A549 (cell line): ENCODE measurements at regions not wholly inside any gene's neighbourhood (a gene's known extent, or its start where the extent isn't known, plus 50 kb on each side); places are given as distances from the start of the nearest gene placed in this dataset.

Source experiments
- ATAC-seq, 2 experiments: fragments of 200-7000 bp in 1 of 2; fragments of >200 bp in 1 of 2; cut with Nextera tagmentation in 1 of 2; cut with Tn5 transposase in 1 of 2; 3 replicates each; pipeline versions ENCODE4 v1.8.0 to v1.9.1; 2018 to 2020; ENCODE audit warnings: mild to moderate bottlenecking in 1 of 2, moderate library complexity in 1 of 2
- CTCF ChIA-PET: fragments of 300-600 bp; sonication (Branson Sonifier 250); formaldehyde crosslinking; extraction: SDS; loops from one replicate; lab custom pipeline; 2021; ENCODE audit warnings: antibody characterized with exemption, inconsistent platforms; lab: Yijun Ruan, JAX
- POLR2A ChIA-PET: fragments of 350-600 bp; formaldehyde crosslinking; extraction: SDS; loops from one replicate; lab custom pipeline; 2021; ENCODE audit warnings: antibody characterized with exemption, inconsistent platforms; lab: Yijun Ruan, JAX
- DNase-seq, 2 experiments: peaks; one replicate each; pipeline versions ENCODE4 v3.0.0 to v3.0.0-alpha.2; 2011 to 2016; ENCODE audit warnings: low read depth in 1 of 2, low spot score in 1 of 2
- FAIRE-seq: peaks from 2 replicates; lab custom pipeline; 2011; peaks lifted over from hg19 to GRCh38; lab: Jason Lieb, UNC
- H3K27ac ChIP-seq, 2 experiments: fragments of >200 bp; sonication (Bioruptor Twin); formaldehyde crosslinking; 3 replicates each; pipeline ENCODE4 v1.5.1; 2016 to 2017
- H3K4me1 ChIP-seq: fragments of >200 bp; sonication (Bioruptor Twin); formaldehyde crosslinking; 3 replicates; pipeline ENCODE4 v1.6.1; 2016
- H3K4me2 ChIP-seq: fragments of >200 bp; sonication (Bioruptor Twin); formaldehyde crosslinking; 3 replicates; pipeline ENCODE4 v1.6.1; 2016
- H3K4me3 ChIP-seq: fragments of >200 bp; sonication (Bioruptor Twin); formaldehyde crosslinking; 3 replicates; pipeline ENCODE4 v1.5.1; 2016
- H3K9me3 ChIP-seq: fragments of >200 bp; sonication (Bioruptor Twin); formaldehyde crosslinking; 3 replicates; pipeline ENCODE4 v1.6.1; 2016
- BHLHE40 ChIP-seq: IDR thresholded peaks from 2 replicates; pipeline ENCODE4 v1.6.1; 2012; ENCODE audit warnings: low read depth, low read length, inconsistent platforms
- CEBPB ChIP-seq, 2 experiments: fragments of >200 bp in 1 of 2; sonication (Bioruptor Twin) in 1 of 2; formaldehyde crosslinking in 1 of 2; IDR thresholded peaks; 2 replicates each; pipeline ENCODE4 v1.6.1; 2012 to 2016
- CHD4 ChIP-seq: fragments of 200-600 bp; sonication (generic); IDR thresholded peaks from 2 replicates; pipeline ENCODE4 v1.6.1; 2016; ENCODE audit warnings: antibody characterized with exemption, mild to moderate bottlenecking, borderline replicate concordance
- EP300 ChIP-seq, 2 experiments: fragments of >200 bp; sonication (Bioruptor Twin); formaldehyde crosslinking; IDR thresholded peaks; 2 replicates in 1 of 2; 3 replicates in 1 of 2; pipeline ENCODE4 v1.6.1; 2016 to 2017
- ESRRA ChIP-seq: fragments of 150-350 bp; IDR thresholded peaks from 2 replicates; pipeline ENCODE4 v1.6.1; 2014; ENCODE audit warnings: mild to moderate bottlenecking, low read length, borderline replicate concordance
- FOSB ChIP-seq: fragments of 250-450 bp; sonication (Bioruptor Pico); IDR thresholded peaks from 2 replicates; pipeline ENCODE4 v1.5.0; 2020; ENCODE audit warnings: mild to moderate bottlenecking, moderate library complexity
- FOSL2 ChIP-seq, 2 experiments: fragments of 450-650 bp in 1 of 2; fragments of >200 bp in 1 of 2; sonication (Bioruptor Twin) in 1 of 2; formaldehyde crosslinking; IDR thresholded peaks; 2 replicates each; pipeline versions ENCODE4 v1.5.0 to v1.6.1; 2016 to 2020; ENCODE audit warnings: mild to moderate bottlenecking in 1 of 2, moderate library complexity in 1 of 2
- FOXS1 ChIP-seq: fragments of 250-450 bp; sonication (Bioruptor Pico); IDR thresholded peaks from 2 replicates; pipeline ENCODE4 v1.5.0; 2020; ENCODE audit warnings: mild to moderate bottlenecking, moderate library complexity
- GATA3 ChIP-seq: IDR thresholded peaks from 2 replicates; pipeline ENCODE4 v1.6.1; 2012; ENCODE audit warnings: borderline replicate concordance
- HEYL ChIP-seq: fragments of 250-450 bp; sonication (Bioruptor Pico); IDR thresholded peaks from 2 replicates; pipeline ENCODE4 v1.8.0; 2021; ENCODE audit warnings: mild to moderate bottlenecking, moderate library complexity
- HOXB5 ChIP-seq: fragments of 250-450 bp; sonication (Bioruptor Pico); IDR thresholded peaks from 2 replicates; pipeline ENCODE4 v1.5.0; 2020; ENCODE audit warnings: mild to moderate bottlenecking, moderate library complexity
- JUN ChIP-seq, 2 experiments: fragments of >200 bp; sonication (Bioruptor Twin); formaldehyde crosslinking; IDR thresholded peaks; 2 replicates in 1 of 2; 3 replicates in 1 of 2; pipeline ENCODE4 v1.6.1; 2016 to 2017
- JUNB ChIP-seq: fragments of >200 bp; sonication (Bioruptor Twin); formaldehyde crosslinking; IDR thresholded peaks from 2 replicates; pipeline ENCODE4 v1.6.1; 2016
- KDM5A ChIP-seq: fragments of 200-600 bp; sonication (generic); IDR thresholded peaks from 2 replicates; pipeline ENCODE4 v1.6.1; 2016; ENCODE audit warnings: antibody characterized with exemption, mild to moderate bottlenecking
- MAFK ChIP-seq: fragments of 450-650 bp; IDR thresholded peaks from 2 replicates; pipeline ENCODE4 v1.6.1; 2014; ENCODE audit not compliant: partially characterized antibody
- MYC ChIP-seq: IDR thresholded peaks from 2 replicates; pipeline ENCODE4 v1.6.1; 2012; ENCODE audit warnings: mild to moderate bottlenecking, inconsistent platforms, low read length, improper control_type of control experiment, borderline replicate concordance
- NR3C1 ChIP-seq: fragments of >200 bp; sonication (Bioruptor Twin); formaldehyde crosslinking; IDR thresholded peaks from 3 replicates; pipeline ENCODE4 v1.6.1; 2017
- POLR2AphosphoS2 ChIP-seq: conservative IDR thresholded peaks from 2 replicates; pipeline ENCODE4 v1.6.1; 2012; ENCODE audit warnings: low read length, improper control_type of control experiment, inconsistent platforms
- RAD21 ChIP-seq, 2 experiments: fragments of >200 bp in 1 of 2; sonication (Bioruptor Twin) in 1 of 2; formaldehyde crosslinking in 1 of 2; IDR thresholded peaks in 1 of 2; conservative IDR thresholded peaks in 1 of 2; 2 replicates in 1 of 2; 3 replicates in 1 of 2; pipeline ENCODE4 v1.6.1; 2012 to 2018; ENCODE audit warnings: inconsistent platforms in 1 of 2
- SMC3 ChIP-seq: fragments of >200 bp; sonication (Bioruptor Twin); formaldehyde crosslinking; IDR thresholded peaks from 3 replicates; pipeline ENCODE4 v1.6.1; 2018; ENCODE audit warnings: inconsistent platforms
- WGBS: methylation state at CpG from one replicate; pipeline ENCODE4 v1.1.6; 2017; ENCODE audit errors: missing lambda C conversion rate; 5-methylcytosine and 5-hydroxymethylcytosine counted together
- TF ChIP-seq, protein P1 (sequence below): fragments of 250-450 bp; sonication (Bioruptor Pico); IDR thresholded peaks from 2 replicates; pipeline ENCODE4 v1.5.0; 2020; ENCODE audit warnings: low read depth, mild to moderate bottlenecking, moderate library complexity
- TF ChIP-seq, protein P2 (sequence below): fragments of 250-450 bp; sonication (Bioruptor Pico); IDR thresholded peaks from 2 replicates; pipeline ENCODE4 v1.5.0; 2021; ENCODE audit warnings: mild to moderate bottlenecking, moderate library complexity, borderline replicate concordance
- TF ChIP-seq, protein P3 (sequence below): fragments of >200 bp; sonication (Bioruptor Twin); formaldehyde crosslinking; IDR thresholded peaks from 3 replicates; pipeline ENCODE4 v1.6.1; 2016
- TF ChIP-seq, protein P4 (sequence below): IDR thresholded peaks from 2 replicates; pipeline ENCODE4 v1.6.1; 2012

DNA sequence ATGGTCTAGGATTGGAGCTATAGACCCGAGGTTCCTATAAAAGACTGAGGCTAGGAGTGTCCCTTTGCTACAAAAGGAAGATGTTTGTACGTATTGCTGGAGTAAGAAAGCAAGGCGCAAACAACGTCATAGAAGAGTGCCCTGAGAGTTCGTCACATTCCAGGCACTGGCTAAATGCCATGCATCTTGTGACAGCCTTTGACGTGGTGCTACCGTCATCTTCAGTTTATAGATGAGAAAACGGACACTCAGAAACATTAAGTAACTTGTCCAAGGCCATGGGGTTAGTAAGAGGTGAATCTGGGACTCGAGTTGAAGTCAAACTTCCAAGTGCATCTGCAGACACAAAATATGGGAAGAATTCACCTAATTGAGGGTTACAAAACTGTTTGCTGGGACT is 104.2 kb upstream of the SLC45A1 start:
- CTCF ChIA-PET: interaction anchor here (0.7 to 2.6 kb wide), 2 partner anchors 100 to 131 kb away, joined by 4 to 14 read pairs; no protein-coding TSS in a partner anchor
- Histone ChIP-seq H3K4me2 (peak overlapping the region; percentile 48; the same call in 1 of the 3 replicates), H3K9me3 (no peaks in the 10 kb centered on the region), H3K4me3 (no peak overlapping the region), H3K27ac (peak overlapping the region; percentile 95 to 98), H3K4me1 (peaks cover 54% of the 10 kb centered on the region)
- POLR2A ChIA-PET: no interaction called here
- TF ChIP-seq, protein P1, sequence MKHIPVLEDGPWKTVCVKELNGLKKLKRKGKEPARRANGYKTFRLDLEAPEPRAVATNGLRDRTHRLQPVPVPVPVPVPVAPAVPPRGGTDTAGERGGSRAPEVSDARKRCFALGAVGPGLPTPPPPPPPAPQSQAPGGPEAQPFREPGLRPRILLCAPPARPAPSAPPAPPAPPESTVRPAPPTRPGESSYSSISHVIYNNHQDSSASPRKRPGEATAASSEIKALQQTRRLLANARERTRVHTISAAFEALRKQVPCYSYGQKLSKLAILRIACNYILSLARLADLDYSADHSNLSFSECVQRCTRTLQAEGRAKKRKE: no peak
- TF ChIP-seq KDM5A (no peak), ESRRA (no peak)
- no peak for FAIRE-seq
- no peak for ATAC-seq
- DNase-seq: peak in 1 of 2 experiments; percentile 47
- 85% methylated on average over 9 of the region's 9 CpGs for WGBS

DNA sequence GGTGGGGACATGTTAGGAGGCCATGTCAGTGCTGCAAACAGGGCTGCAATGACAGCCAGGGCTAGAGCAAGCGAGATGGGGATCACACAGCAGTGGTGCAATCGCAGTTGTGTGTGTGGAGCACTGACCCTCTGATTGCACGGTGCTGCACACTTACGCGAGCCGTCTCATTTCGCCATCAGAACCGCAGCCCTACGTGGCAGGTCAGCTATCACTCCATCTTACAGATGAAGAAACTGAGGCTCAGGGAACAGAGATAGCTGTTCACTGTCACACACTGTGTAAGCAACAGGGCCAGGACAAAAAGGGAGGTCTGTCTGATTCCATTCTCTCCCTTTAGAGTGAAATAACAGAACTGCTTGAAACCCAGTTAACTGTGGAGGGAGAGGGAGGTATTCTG is 104.8 kb upstream of the SLC45A1 start:
- DNase-seq (no peak), ATAC-seq (no peak; a peak in 1 of 6 replicates), FAIRE-seq (no peak)
- Histone ChIP-seq H3K4me2 (peak overlapping the region; percentile 48; the same call in 2 of the 3 replicates), H3K9me3 (no peaks in the 10 kb centered on the region), H3K4me1 (peaks cover 49% of the 10 kb centered on the region), H3K4me3 (no peak overlapping the region), H3K27ac (peak overlapping the region; percentile 95 to 98)
- ChIA-PET CTCF (interaction anchor here (0.6 to 2.6 kb wide), 4 partner anchors 8 to 182 kb away, joined by 3 to 14 read pairs (median 5); no protein-coding TSS in a partner anchor), POLR2A (no interaction called here)
- 0 out of 2 replicates have a peak, but pooled peaks have one; percentile 46 for TF ChIP-seq HEYL (CRISPR knock-in tag)
- TF ChIP-seq HOXB5 (CRISPR knock-in tag): no peak
- TF ChIP-seq MAFK: no peak
- WGBS: 80% methylated on average over 9 of the region's 9 CpGs

DNA sequence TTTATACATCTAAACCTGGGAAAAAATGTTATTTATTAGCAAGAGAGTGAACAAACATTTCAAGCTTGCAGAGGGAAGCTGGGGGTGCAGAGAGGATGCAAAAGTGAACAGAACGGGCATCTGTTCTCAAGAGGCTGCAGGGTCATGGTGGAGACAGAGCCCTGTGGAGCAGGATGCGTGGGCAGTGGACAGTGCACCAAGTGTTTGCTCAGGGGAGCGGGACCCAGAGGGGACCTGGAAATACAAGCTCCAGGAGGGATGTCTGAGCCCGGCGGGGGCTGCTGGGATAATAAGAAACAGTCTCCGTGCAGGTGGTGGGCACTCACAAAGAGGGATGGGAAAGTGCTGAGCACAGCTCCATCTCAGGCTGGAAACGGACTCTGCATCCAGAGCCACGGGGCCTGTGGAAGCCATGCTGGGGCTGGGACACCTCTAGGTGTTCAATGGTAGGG is 105.3 kb upstream of the SLC45A1 start:
- H3K4me1 ChIP-seq: peaks cover 47% of the 10 kb centered on the region
- H3K4me3 ChIP-seq: no peak overlapping the region
- peak; percentile 41 to 56; a peak in 4 of 6 replicates for ATAC-seq
- peak overlapping the region; percentile 95 to 98 for H3K27ac ChIP-seq
- DNase-seq: no peak
- 63% methylated on average over 7 of the region's 8 CpGs for WGBS
- CTCF ChIA-PET: interaction anchor here (0.6 to 2.6 kb wide), 5 partner anchors 9 to 197 kb away, joined by 3 to 14 read pairs (median 4); no protein-coding TSS in a partner anchor
- H3K4me2 ChIP-seq: peak overlapping the region; percentile 48
- TF ChIP-seq MAFK (peak; percentile 35), NR3C1 (no peak)
- TF ChIP-seq, all 56 proteins: peak for 1
- no peaks in the 10 kb centered on the region for H3K9me3 ChIP-seq
- POLR2A ChIA-PET: no interaction called here
- FAIRE-seq: no peak

DNA sequence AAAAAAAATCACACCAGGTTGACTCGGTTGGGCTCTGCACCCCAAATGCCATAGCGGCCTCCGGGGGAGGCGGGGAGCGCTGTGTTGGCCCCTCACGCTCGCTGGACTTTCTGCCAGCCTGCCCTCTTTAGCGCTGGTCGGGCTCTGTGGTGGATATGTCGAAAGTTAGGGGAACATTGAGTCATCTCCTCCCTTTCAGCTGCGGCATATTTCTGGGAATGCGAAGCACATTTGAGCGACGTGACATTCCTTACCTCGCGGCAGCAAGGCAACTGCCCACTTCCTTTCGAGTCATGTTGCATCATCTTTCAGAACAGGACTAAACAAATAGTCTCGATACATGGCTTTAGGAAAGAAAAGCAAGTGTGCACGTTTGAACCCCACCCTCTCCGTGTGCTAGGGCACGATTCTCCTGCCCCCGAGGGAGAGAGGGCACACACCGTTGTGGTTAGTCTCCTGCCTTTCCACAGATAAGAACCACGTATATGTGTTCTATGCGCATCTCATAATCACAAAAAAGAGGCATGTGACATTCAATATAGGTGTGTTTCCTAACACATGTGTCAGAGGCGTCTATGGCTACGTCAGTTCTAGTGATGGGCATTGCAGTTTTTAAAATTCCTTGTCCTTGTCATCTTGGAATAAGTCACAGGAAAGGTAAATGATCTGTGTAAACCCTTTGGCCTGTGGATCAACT is 105.9 kb upstream of the SLC45A1 start:
- FAIRE-seq (no peak), DNase-seq (peak; percentile 57 to 95), ATAC-seq (peak; percentile 93 to 98)
- H3K4me3 ChIP-seq: no peak overlapping the region
- peak overlapping the region; percentile 48 for H3K4me2 ChIP-seq
- no peaks in the 10 kb centered on the region for H3K9me3 ChIP-seq
- 1% methylated on average over 27 of the region's 27 CpGs for WGBS
- CTCF ChIA-PET: interaction anchor here (0.6 to 2.6 kb wide), 6 partner anchors 14 to 197 kb away, joined by 4 to 14 read pairs (median 5); no protein-coding TSS in a partner anchor
- peaks cover 47% of the 10 kb centered on the region for H3K4me1 ChIP-seq
- H3K27ac ChIP-seq: peak overlapping the region; percentile 95 to 98
- POLR2A ChIA-PET: no interaction called here
- TF ChIP-seq MYC (peak; percentile 74; the same call in 1 of the 2 replicates), JUN (IDR thresholded peaks at IDR 0.05) (peak; percentile 94 to 98), CHD4 (no peak), POLR2AphosphoS2 (no peak), GATA3 (peak; percentile 95), JUNB (peak; percentile 89), FOSB (no peak), RAD21 (conservative IDR thresholded peaks at IDR 0.05 in 1 of 2, IDR thresholded peaks at IDR 0.05 in 1 of 2) (peak in 1 of 2 experiments; percentile 65; a peak in 3 of 5 replicates), KDM5A (no peak), FOXS1 (CRISPR knock-in tag) (no peak), FOSL2 (IDR thresholded peaks at IDR 0.05) (peak; percentile 70), FOSL2 (CRISPR knock-in tag; IDR thresholded peaks at IDR 0.05) (peak; percentile 90), BHLHE40 (peak; percentile 80), CEBPB (IDR thresholded peaks at IDR 0.05) (peak; percentile 96 to 99), SMC3 (peak; percentile 61; the same call in 2 of the 3 replicates), EP300 (IDR thresholded peaks at IDR 0.05) (peak; percentile 93 to 96), NR3C1 (no peak)
- TF ChIP-seq, protein P2, sequence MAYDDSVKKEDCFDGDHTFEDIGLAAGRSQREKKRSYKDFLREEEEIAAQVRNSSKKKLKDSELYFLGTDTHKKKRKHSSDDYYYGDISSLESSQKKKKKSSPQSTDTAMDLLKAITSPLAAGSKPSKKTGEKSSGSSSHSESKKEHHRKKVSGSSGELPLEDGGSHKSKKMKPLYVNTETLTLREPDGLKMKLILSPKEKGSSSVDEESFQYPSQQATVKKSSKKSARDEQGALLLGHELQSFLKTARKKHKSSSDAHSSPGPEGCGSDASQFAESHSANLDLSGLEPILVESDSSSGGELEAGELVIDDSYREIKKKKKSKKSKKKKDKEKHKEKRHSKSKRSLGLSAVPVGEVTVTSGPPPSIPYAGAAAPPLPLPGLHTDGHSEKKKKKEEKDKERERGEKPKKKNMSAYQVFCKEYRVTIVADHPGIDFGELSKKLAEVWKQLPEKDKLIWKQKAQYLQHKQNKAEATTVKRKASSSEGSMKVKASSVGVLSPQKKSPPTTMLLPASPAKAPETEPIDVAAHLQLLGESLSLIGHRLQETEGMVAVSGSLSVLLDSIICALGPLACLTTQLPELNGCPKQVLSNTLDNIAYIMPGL (CRISPR knock-in tag): no peak
- TF ChIP-seq, protein P3, sequence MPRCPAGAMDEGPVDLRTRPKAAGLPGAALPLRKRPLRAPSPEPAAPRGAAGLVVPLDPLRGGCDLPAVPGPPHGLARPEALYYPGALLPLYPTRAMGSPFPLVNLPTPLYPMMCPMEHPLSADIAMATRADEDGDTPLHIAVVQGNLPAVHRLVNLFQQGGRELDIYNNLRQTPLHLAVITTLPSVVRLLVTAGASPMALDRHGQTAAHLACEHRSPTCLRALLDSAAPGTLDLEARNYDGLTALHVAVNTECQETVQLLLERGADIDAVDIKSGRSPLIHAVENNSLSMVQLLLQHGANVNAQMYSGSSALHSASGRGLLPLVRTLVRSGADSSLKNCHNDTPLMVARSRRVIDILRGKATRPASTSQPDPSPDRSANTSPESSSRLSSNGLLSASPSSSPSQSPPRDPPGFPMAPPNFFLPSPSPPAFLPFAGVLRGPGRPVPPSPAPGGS: peak; percentile 87; the same call in 2 of the 3 replicates
- TF ChIP-seq, protein P4, sequence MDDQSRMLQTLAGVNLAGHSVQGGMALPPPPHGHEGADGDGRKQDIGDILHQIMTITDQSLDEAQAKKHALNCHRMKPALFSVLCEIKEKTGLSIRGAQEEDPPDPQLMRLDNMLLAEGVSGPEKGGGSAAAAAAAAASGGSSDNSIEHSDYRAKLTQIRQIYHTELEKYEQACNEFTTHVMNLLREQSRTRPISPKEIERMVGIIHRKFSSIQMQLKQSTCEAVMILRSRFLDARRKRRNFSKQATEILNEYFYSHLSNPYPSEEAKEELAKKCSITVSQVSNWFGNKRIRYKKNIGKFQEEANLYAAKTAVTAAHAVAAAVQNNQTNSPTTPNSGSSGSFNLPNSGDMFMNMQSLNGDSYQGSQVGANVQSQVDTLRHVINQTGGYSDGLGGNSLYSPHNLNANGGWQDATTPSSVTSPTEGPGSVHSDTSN: peak; percentile 71
